Upper lobe of left lung (tissue), 4 donors: ENCODE measurements at regions not wholly inside any gene's neighbourhood (a gene's known extent, or its start where the extent isn't known, plus 50 kb on each side); places are given as distances from the start of the nearest gene placed in this dataset.

Experiments
- CTCF ChIP-seq, 6 experiments: fragments of 450-650 bp in 4 of 6; fragments of 200-600 bp in 2 of 6; sonication (generic) in 2 of 6; IDR thresholded peaks; one replicate each; pipeline ENCODE4 v1.5.1; 2016 to 2019; ENCODE audit warnings: antibody characterized with exemption in 6 of 6
- EP300 ChIP-seq, 4 donors: sonication (generic); formaldehyde crosslinking; IDR thresholded peaks; one replicate each; pipeline ENCODE4 v1.5.1; 2017; ENCODE audit warnings: antibody characterized with exemption in 4 of 4, control low read depth in 2 of 4
- POLR2A ChIP-seq, 4 donors: fragments of 450-650 bp; IDR thresholded peaks; one replicate each; pipeline ENCODE4 v1.5.1; 2016 to 2017; ENCODE audit warnings: antibody characterized with exemption in 4 of 4, mild to moderate bottlenecking in 2 of 4
- POLR2AphosphoS5 ChIP-seq, 2 donors: sonication (generic); formaldehyde crosslinking; IDR thresholded peaks; one replicate each; pipeline ENCODE4 v1.5.1; 2017; ENCODE audit warnings: antibody characterized with exemption in 2 of 2

GRCh38 chr2:242038166-242038927 is 168.8 kb downstream of the RTP5 start:
- TF ChIP-seq CTCF (IDR thresholded peaks at IDR 0.05) (no peak), POLR2A (IDR thresholded peaks at IDR 0.05) (no peak), EP300 (IDR thresholded peaks at IDR 0.05) (no peak), POLR2AphosphoS5 (IDR thresholded peaks at IDR 0.05) (no peak)
